Stimulated activated effector memory CD8-positive, alpha-beta T cell treated with anti-CD3 and anti-CD28 coated beads, Interleukin-12 subunit alpha, Interleukin-12 subunit beta, amount 100 ng/mL, for 72 hours (primary cell): ENCODE measurements at regions not wholly inside any gene's neighbourhood (a gene's known extent, or its start where the extent isn't known, plus 50 kb on each side); places are given as distances from the start of the nearest gene placed in this dataset.

Source experiments
- ATAC-seq: fragments of 150-1000 bp; cut with Tn5 transposase; 2 replicates; pipeline ENCODE4 v1.10.0; 2021
- DNase-seq, 2 donors: peaks; one replicate each; pipeline ENCODE4 v3.0.0; 2021 to 2022; ENCODE audit warnings: low spot score in 2 of 2
- H3K27ac Mint-ChIP-seq: one replicate; pipeline ENCODE4 v1.8.0; 2022; ENCODE audit warnings: mild to moderate bottlenecking, mixed read lengths
- H3K36me3 Mint-ChIP-seq: one replicate; pipeline ENCODE4 v1.8.0; 2022; ENCODE audit warnings: mild to moderate bottlenecking, mixed read lengths
- H3K4me1 Mint-ChIP-seq: one replicate; pipeline ENCODE4 v1.8.0; 2022; ENCODE audit warnings: mixed read lengths
- H3K4me3 Mint-ChIP-seq: one replicate; pipeline ENCODE4 v1.8.0; 2022; ENCODE audit warnings: mild to moderate bottlenecking, mixed read lengths
- H3K9me3 Mint-ChIP-seq: one replicate; pipeline ENCODE4 v1.8.0; 2022; ENCODE audit warnings: mixed read lengths

DNA sequence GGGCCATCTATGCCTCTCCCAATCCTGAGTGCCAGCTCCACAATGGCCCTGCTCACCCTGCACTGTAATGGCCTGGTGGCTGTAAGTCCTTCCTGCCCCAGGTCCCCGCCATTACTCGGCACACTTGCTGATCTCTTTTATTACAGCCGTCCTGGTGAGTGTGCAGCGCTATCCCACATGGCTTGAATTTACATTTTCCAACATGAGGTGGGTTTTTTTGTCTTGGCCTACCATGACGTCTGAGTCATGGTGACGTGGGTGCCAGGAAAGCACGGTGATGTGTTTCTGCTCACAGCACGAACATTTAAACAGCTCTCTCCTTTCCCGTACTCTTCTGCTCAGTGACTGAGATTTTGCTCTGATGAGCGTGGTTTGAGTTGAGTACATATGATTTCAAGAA, 55.2 kb upstream of the FOXF1 start:
- ATAC-seq, result no peak
- no peak overlapping the region for H3K4me3 Mint-ChIP-seq

GRCh38 chr16:86455640-86456039, 54.7 kb upstream of the FOXF1 start:
- no peaks in the 10 kb centered on the region for H3K4me1 Mint-ChIP-seq
- ATAC-seq (no peak), DNase-seq (no peak)
- H3K27ac Mint-ChIP-seq, result no peak overlapping the region
- no peak overlapping the region for H3K4me3 Mint-ChIP-seq
- H3K9me3 Mint-ChIP-seq, result peaks cover 4% of the 10 kb centered on the region
- no peaks in the 10 kb centered on the region for H3K36me3 Mint-ChIP-seq

More for the DNA sequence above, 55.2 kb upstream of the FOXF1 start:
- Mint-ChIP-seq H3K36me3 (no peaks in the 10 kb centered on the region), H3K4me1 (no peaks in the 10 kb centered on the region), H3K27ac (no peak overlapping the region), H3K9me3 (peaks cover 4% of the 10 kb centered on the region)
- no peak for DNase-seq

DNA sequence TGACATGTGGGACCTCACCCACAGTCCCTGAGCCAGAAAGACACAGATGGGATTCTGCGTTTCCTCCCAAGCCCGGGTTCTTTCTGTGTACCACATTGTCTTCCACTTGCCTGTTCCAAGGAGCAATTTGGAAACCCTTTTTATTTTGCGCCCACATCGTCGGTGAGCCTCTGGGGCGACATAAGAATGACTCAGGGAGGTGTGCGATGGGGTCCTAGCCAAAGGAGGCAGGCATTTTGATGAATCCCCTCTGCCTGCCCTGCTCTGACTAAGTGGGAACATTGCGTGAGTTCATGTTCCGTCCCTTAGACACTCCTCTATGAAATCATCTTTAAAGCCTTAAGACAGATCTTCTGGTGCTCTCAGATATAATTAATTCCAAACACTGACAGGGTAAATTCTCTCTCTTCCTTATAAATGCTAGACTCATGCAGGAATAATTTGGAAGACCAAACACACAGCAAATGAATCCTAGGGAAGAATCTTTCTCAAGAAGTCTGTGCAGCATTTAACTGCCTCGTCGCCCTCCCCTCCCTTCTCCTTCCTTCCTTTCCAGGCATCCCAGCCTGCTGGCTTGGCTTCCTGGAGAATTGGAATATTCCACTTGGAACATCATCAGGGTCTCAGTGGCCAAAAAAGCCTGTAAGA, 52.7 kb upstream of the FOXF1 start:
- no peak for DNase-seq
- Mint-ChIP-seq H3K4me1 (no peaks in the 10 kb centered on the region), H3K36me3 (no peaks in the 10 kb centered on the region), H3K9me3 (peaks cover 4% of the 10 kb centered on the region), H3K4me3 (no peak overlapping the region), H3K27ac (no peak overlapping the region)
- ATAC-seq, result no peak

DNA sequence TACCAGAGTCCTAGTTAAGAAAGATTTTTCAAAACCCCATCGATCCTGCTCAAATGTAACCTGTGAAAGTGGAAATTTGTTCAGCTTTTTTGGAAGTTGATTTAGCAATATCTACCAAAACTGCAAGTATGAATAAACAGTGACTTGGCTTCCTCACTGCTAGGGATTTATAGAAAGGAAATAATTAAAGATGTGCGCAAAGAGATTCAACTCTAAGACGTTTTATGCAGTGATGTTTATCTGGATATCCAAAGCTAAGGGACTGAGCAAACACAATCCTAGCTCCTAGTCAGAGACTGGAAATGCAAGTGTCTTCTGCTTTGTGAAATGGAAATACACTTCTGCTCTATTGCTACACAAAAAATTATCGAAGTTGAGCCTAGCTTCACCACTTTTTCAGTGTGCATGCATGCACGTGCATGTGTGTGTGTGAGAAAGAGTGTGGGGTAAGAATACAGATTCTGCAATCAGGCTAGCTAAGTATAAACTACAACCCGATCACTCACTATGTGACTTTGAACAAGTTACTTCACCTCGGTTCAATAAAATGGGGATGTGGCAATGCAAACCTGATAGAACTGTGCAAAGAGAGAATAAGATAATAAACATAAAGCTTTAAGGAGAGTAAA, 52.1 kb upstream of the FOXF1 start:
- H3K4me3 Mint-ChIP-seq, result no peak overlapping the region
- ATAC-seq, result no peak

GRCh38 chr16:86459266-86459665, 51.1 kb upstream of the FOXF1 start:
- H3K27ac Mint-ChIP-seq, result no peak overlapping the region
- ATAC-seq (no peak), DNase-seq (no peak)
- no peaks in the 10 kb centered on the region for H3K36me3 Mint-ChIP-seq
- no peaks in the 10 kb centered on the region for H3K4me1 Mint-ChIP-seq
- H3K4me3 Mint-ChIP-seq, result no peak overlapping the region
- H3K9me3 Mint-ChIP-seq, result peaks cover 6% of the 10 kb centered on the region

More for the DNA sequence above, 52.1 kb upstream of the FOXF1 start:
- DNase-seq, result no peak
- H3K36me3 Mint-ChIP-seq, result no peaks in the 10 kb centered on the region
- H3K9me3 Mint-ChIP-seq, result peaks cover 4% of the 10 kb centered on the region
- H3K4me1 Mint-ChIP-seq, result no peaks in the 10 kb centered on the region
- no peak overlapping the region for H3K27ac Mint-ChIP-seq
